GM13976 (cell line): ENCODE measurements at regions not wholly inside any gene's neighbourhood (a gene's known extent, or its start where the extent isn't known, plus 50 kb on each side); places are given as distances from the start of the nearest gene placed in this dataset.

Source experiments
- DNase-seq: peaks from one replicate; pipeline ENCODE4 v3.0.0; 2012; ENCODE audit warnings: low spot score
- CTCF ChIP-seq: IDR thresholded peaks from 2 replicates; pipeline ENCODE4 v1.5.1; 2012; ENCODE audit warnings: borderline replicate concordance, mild to moderate bottlenecking; ENCODE audit not compliant: insufficient read depth; ENCODE audit errors: extremely low read depth, missing control alignments, control extremely low read depth
- in situ Hi-C: fragments of 300-500 bp; cut with MboI; formaldehyde crosslinking; loops from one replicate; pipeline ENCODE4 v1.12.0; 2022; ENCODE audit warnings: low sequenced_read_pairs, mixed read lengths, inconsistent platforms; ENCODE audit not compliant: unreplicated experiment

GRCh38 chr12:115311875-115312274 is 627.9 kb upstream of the TBX3 start:
- no peak for DNase-seq
- no peak for TF ChIP-seq CTCF
- in situ Hi-C loops = no loop called here

GRCh38 chr12:115308918-115309317 is 624.9 kb upstream of the TBX3 start:
- DNase-seq = no peak
- in situ Hi-C loops = no loop called here
- no peak for TF ChIP-seq CTCF

GRCh38 chr12:115306380-115306779 is 622.4 kb upstream of the TBX3 start:
- DNase-seq = no peak
- in situ Hi-C loops = no loop called here
- no peak for TF ChIP-seq CTCF

- in situ Hi-C loops = no loop called here
- TF ChIP-seq CTCF = no peak
These were observed 621.9 kb upstream of the TBX3 start for GRCh38 chr12:115305867-115306266.

GRCh38 chr12:115305275-115305674 is 621.3 kb upstream of the TBX3 start:
- no peak for TF ChIP-seq CTCF
- in situ Hi-C loops = no loop called here
- DNase-seq = no peak

More at GRCh38 chr12:115305867-115306266, 621.9 kb upstream of the TBX3 start:
- no peak for DNase-seq

- DNase-seq = no peak
- TF ChIP-seq CTCF = no peak
- in situ Hi-C loops = no loop called here
These were observed 619.8 kb upstream of the TBX3 start for GRCh38 chr12:115303723-115304309.
